Chondrocyte (in vitro differentiated cells): ENCODE measurements at regions not wholly inside any gene's neighbourhood (a gene's known extent, or its start where the extent isn't known, plus 50 kb on each side); places are given as distances from the start of the nearest gene placed in this dataset.

Experiments used
- DNase-seq: peaks from one replicate; pipeline ENCODE4 v3.0.0; 2021; ENCODE audit warnings: mixed read lengths, low spot score
- H3K27ac Mint-ChIP-seq: one replicate; pipeline ENCODE4 v1.8.0; 2021; ENCODE audit warnings: mild to moderate bottlenecking, moderate library complexity, mixed read lengths; ENCODE audit not compliant: unreplicated experiment
- H3K27me3 Mint-ChIP-seq: 2 replicates; pipeline ENCODE4 v1.8.0; 2021; ENCODE audit warnings: low read depth, mixed read lengths
- H3K36me3 Mint-ChIP-seq: 2 replicates; pipeline ENCODE4 v1.8.0; 2021; ENCODE audit warnings: low read depth, mixed read lengths
- H3K4me1 Mint-ChIP-seq: 2 replicates; pipeline ENCODE4 v1.8.0; 2021; ENCODE audit warnings: low read depth, mild to moderate bottlenecking, mixed read lengths
- H3K4me3 Mint-ChIP-seq: one replicate; pipeline ENCODE4 v1.8.0; 2021; ENCODE audit warnings: mild to moderate bottlenecking, moderate library complexity, mixed read lengths; ENCODE audit not compliant: unreplicated experiment
- H3K9me3 Mint-ChIP-seq: 2 replicates; pipeline ENCODE4 v1.8.0; 2021; ENCODE audit warnings: low read depth, mixed read lengths
- TF ChIP-seq, protein P1 (sequence below): fragments of 200-600 bp; sonication (generic); IDR thresholded peaks from 2 replicates; pipeline ENCODE4 v1.5.0; 2021; ENCODE audit warnings: antibody characterized with exemption, mild to moderate bottlenecking, moderate library complexity

DNA sequence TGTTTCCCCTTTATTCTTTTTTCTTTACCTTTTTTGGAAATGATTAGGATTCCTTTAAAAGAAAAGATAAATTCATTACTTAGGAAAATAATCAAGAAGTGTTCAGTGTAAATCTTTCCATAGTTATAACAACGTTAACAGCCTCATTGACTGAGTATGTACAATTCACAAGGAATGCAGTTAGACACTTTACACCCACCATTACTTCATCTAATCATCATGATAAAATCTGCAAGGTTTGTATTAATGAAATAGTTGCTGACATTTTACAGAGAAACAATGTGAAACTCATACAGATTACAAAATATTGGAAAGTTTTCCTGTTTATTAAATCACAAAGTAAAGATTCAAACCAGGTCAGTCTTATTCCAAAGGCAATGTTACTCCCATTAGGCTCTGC lies 59.3 kb upstream of the NEGR1 start:
- Mint-ChIP-seq H3K36me3 (no peaks in the 10 kb centered on the region), H3K9me3 (no peaks in the 10 kb centered on the region), H3K4me3 (no peak overlapping the region), H3K4me1 (no peaks in the 10 kb centered on the region), H3K27me3 (no peaks in the 10 kb centered on the region), H3K27ac (no peak overlapping the region)
- DNase-seq = no peak
- TF ChIP-seq, protein P1, sequence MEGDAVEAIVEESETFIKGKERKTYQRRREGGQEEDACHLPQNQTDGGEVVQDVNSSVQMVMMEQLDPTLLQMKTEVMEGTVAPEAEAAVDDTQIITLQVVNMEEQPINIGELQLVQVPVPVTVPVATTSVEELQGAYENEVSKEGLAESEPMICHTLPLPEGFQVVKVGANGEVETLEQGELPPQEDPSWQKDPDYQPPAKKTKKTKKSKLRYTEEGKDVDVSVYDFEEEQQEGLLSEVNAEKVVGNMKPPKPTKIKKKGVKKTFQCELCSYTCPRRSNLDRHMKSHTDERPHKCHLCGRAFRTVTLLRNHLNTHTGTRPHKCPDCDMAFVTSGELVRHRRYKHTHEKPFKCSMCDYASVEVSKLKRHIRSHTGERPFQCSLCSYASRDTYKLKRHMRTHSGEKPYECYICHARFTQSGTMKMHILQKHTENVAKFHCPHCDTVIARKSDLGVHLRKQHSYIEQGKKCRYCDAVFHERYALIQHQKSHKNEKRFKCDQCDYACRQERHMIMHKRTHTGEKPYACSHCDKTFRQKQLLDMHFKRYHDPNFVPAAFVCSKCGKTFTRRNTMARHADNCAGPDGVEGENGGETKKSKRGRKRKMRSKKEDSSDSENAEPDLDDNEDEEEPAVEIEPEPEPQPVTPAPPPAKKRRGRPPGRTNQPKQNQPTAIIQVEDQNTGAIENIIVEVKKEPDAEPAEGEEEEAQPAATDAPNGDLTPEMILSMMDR = no peak

DNA sequence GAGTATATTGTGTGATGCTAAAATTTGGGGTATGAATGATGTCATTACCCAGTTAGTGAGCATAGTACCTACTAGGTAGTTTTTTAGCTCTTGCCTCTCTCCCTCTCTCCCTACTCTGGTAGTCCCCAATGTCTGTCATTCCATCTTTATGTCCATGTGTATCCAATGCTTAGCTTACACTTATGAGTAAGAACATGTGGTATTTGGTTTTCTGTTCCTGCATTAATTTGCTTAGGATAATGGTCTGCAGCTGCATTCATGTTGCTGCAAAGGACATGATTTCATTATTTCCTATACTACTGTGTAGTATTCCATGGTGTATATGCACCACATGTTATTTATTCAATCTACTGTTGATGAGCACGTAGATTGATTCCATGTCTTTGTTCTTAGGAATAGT lies 54.4 kb upstream of the NEGR1 start:
- H3K9me3 Mint-ChIP-seq = no peaks in the 10 kb centered on the region
- TF ChIP-seq, protein P1 = no peak
- DNase-seq = no peak
- H3K36me3 Mint-ChIP-seq = no peaks in the 10 kb centered on the region
- no peaks in the 10 kb centered on the region for H3K27me3 Mint-ChIP-seq
- H3K4me1 Mint-ChIP-seq = no peaks in the 10 kb centered on the region
- no peak overlapping the region for H3K27ac Mint-ChIP-seq
- no peak overlapping the region for H3K4me3 Mint-ChIP-seq
